Calu3 (cell line): ENCODE measurements at regions not wholly inside any gene's neighbourhood (a gene's known extent, or its start where the extent isn't known, plus 50 kb on each side); places are given as distances from the start of the nearest gene placed in this dataset.

Source experiments
- BruUV-seq: library from RNA; stranded (reverse); fragments of 400-500 nt; replicated peaks from 2 replicates; lab custom pipeline; 2021; lab: Mats Ljungman, UMichigan
- CTCF ChIA-PET: fragments of 300-600 bp; sonication (Branson Sonifier 250); formaldehyde crosslinking; loops from one replicate; lab custom pipeline; 2022; ENCODE audit warnings: antibody characterized with exemption; lab: Charles Lee
- DNase-seq: peaks from one replicate; pipeline ENCODE4 v3.0.0; 2022
- H3K27ac Mint-ChIP-seq: one replicate; pipeline ENCODE4 v1.8.0; 2022; ENCODE audit warnings: mixed read lengths; ENCODE audit not compliant: unreplicated experiment
- H3K27me3 Mint-ChIP-seq: one replicate; pipeline ENCODE4 v1.8.0; 2022; ENCODE audit warnings: mixed read lengths; ENCODE audit not compliant: unreplicated experiment
- H3K36me3 Mint-ChIP-seq: one replicate; pipeline ENCODE4 v1.8.0; 2022; ENCODE audit warnings: mild to moderate bottlenecking, moderate library complexity, mixed read lengths; ENCODE audit not compliant: insufficient read depth, unreplicated experiment
- H3K4me1 Mint-ChIP-seq: one replicate; pipeline ENCODE4 v1.8.0; 2022; ENCODE audit warnings: mild to moderate bottlenecking, low read depth, mixed read lengths; ENCODE audit not compliant: unreplicated experiment
- H3K4me3 Mint-ChIP-seq: one replicate; pipeline ENCODE4 v1.8.0; 2022; ENCODE audit warnings: mild to moderate bottlenecking, low read depth, moderate library complexity, mixed read lengths; ENCODE audit not compliant: unreplicated experiment
- H3K9me3 Mint-ChIP-seq: one replicate; pipeline ENCODE4 v1.8.0; 2022; ENCODE audit warnings: low read depth, mixed read lengths; ENCODE audit not compliant: unreplicated experiment
- CTCF ChIP-seq: fragments of 200-600 bp; IDR thresholded peaks from one replicate; pipeline ENCODE4 v1.8.0; 2022; ENCODE audit warnings: antibody characterized with exemption; ENCODE audit not compliant: unreplicated experiment
- intact Hi-C: fragments of 100-400 bp; cut with micrococcal nuclease; formaldehyde crosslinking; loops from one replicate; pipeline ENCODE4 v1.10.0; 2022; ENCODE audit not compliant: unreplicated experiment

- TF ChIP-seq CTCF = no peak
- intact Hi-C loops = no loop called here
- Mint-ChIP-seq H3K27ac (no peak overlapping the region), H3K27me3 (no peaks in the 10 kb centered on the region), H3K36me3 (no peaks in the 10 kb centered on the region), H3K4me3 (no peak overlapping the region), H3K9me3 (peaks cover 13% of the 10 kb centered on the region), H3K4me1 (no peaks in the 10 kb centered on the region)
- no TSS peak for BruUV-seq
- CTCF ChIA-PET = no interaction called here
- DNase-seq = no peak
Measured at GRCh38 chr2:122815120-122815519, 1059.7 kb downstream of the TSN start.

DNA sequence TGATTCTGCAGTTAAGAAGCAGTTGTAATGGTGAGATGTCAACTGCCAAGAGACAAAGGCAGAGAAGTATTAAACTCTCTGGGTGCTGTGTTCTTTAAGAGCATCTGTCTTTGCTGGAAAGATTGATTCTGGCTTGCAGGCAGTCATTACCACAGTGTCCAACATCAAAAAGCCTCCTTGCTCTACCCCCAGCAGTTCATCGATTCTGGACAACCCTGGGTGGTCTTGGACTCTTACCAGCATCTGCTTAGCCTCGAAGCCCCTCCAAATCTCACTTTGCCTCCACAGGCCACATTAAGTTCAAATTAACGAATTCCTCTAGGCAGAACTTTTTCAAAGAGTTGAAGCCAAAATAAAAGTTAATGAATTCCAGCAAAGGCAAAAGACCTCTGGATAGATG lies 1061.4 kb downstream of the TSN start:
- intact Hi-C loops = no loop called here
- Mint-ChIP-seq H3K4me3 (no peak overlapping the region), H3K27me3 (no peaks in the 10 kb centered on the region), H3K27ac (no peak overlapping the region), H3K36me3 (no peaks in the 10 kb centered on the region), H3K9me3 (peaks cover 9% of the 10 kb centered on the region), H3K4me1 (no peaks in the 10 kb centered on the region)
- no peak for TF ChIP-seq CTCF
- CTCF ChIA-PET = no interaction called here
- DNase-seq = no peak
- no TSS peak for BruUV-seq

- Mint-ChIP-seq H3K36me3 (no peaks in the 10 kb centered on the region), H3K27ac (no peak overlapping the region), H3K4me1 (no peaks in the 10 kb centered on the region), H3K9me3 (peaks cover 7% of the 10 kb centered on the region), H3K4me3 (no peak overlapping the region), H3K27me3 (no peaks in the 10 kb centered on the region)
- intact Hi-C loops = no loop called here
- DNase-seq = no peak
- CTCF ChIA-PET = no interaction called here
- TF ChIP-seq CTCF = no peak
- no TSS peak for BruUV-seq
Measured at GRCh38 chr2:122822319-122822718, 1066.9 kb downstream of the TSN start.

DNA sequence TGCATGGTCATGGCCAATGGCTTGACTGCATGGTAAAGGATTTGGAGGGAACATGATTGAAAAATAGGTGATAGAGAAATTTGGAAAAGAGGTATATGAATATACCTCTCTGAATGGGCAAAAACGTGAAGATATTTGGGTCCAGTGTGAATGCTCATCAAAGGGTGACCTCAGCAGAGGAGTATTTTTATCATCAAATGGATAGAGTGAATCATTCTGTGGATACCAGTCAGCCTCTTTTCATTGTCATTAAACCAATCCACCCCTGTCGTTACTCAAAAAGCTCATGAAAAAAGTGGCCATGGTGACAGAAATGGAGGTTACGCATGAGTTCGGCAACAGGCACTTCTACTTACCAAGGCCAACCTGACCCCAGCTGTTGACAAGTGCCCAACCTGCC lies 1074.7 kb downstream of the TSN start:
- no TSS peak for BruUV-seq
- CTCF ChIA-PET = no interaction called here
- H3K4me3 Mint-ChIP-seq = no peak overlapping the region
- no peak for TF ChIP-seq CTCF
- no peaks in the 10 kb centered on the region for H3K27me3 Mint-ChIP-seq
- no peaks in the 10 kb centered on the region for H3K36me3 Mint-ChIP-seq
- intact Hi-C loops = no loop called here
- H3K4me1 Mint-ChIP-seq = no peaks in the 10 kb centered on the region
- no peak overlapping the region for H3K27ac Mint-ChIP-seq
- no peak for DNase-seq
- peaks cover 3% of the 10 kb centered on the region for H3K9me3 Mint-ChIP-seq
